ENCODE measurements at regions not wholly inside any gene's neighbourhood (a gene's known extent, or its start where the extent isn't known, plus 50 kb on each side); places are given as distances from the start of the nearest gene placed in this dataset.
"Not testable (repeated sequence)": the region's sequence is repeated elsewhere in the genome, so short reads cannot be mapped to it uniquely, and the experiment has no call there.

DNA sequence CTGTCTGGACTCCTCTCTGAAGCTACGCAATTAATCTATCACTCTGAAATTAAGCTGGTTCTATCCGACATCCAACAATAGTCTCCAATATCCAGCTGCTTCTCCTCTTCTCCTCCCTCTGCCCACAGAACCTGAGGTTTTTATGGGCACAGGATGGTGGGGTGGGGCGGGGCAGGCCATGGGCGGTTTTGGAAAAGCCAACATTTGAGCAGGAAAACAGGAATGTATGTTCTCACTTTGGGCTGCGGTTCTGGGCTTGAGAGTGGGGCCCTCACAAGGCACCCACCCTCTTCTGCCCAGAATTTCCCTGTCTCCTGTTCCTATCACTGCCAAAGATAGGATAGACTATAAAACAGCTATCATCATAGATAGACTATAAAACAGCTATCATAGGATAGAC, 1144.2 kb downstream of the EPHA7 start:
- no peak for DNase-seq

DNA sequence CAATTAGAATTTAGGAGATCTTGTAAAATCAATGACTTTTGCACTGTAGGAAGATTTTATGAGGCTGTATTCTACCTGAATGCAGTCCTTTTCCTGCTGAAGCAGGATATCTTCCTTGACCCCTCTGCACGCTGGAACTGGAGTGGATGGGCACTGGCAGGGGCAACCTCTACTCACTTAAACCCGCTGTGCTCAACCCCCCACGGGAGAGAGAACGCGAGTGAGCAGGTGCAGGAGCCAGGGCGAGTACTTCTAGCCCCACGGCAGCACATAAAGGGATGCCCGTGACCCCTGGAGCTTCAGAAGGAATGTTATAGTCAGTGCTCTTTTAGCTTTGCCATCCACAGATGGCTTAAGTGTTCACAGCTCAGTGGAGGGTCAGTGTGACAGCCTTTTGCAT, 1144.8 kb downstream of the EPHA7 start:
- no peak for DNase-seq

DNA sequence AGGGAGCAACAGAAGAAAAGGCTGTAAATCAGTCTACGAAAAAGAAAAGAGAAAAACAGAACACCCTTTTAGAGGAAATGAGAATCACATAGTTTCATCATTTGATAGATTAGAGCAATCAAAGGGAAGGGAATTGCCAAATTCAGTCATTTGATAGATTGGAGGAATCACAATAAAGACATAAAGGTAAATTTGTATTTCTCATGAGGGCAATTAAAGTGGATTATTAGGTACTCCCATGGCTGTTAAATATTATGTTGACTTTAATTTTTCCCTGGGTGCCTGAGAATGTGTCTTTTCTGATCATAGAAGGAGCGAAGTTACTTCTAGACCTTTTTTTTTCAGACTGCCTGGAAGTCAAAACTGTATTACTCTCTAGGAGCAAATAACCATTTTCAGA, 1145.7 kb downstream of the EPHA7 start:
- no peak for DNase-seq

DNA sequence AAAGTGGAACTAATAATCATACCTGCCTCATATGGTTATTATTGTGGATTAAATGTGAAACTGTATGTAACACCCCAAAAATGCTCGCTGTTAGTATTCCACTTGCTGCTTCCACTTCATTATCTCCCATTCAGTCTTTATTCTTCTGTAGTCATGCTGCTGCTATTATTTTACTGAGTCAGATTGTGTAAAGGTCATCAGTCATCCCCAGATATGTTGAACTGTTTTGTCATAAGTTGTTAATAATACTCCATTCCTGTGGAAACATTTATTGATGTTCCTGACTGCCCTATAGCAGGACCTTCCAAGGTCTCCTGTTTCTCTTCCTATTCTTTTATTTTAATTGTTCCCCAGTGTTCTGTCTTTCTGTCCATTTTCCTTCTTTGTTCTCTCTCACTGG, 1148.3 kb downstream of the EPHA7 start:
- no peak for DNase-seq

DNA sequence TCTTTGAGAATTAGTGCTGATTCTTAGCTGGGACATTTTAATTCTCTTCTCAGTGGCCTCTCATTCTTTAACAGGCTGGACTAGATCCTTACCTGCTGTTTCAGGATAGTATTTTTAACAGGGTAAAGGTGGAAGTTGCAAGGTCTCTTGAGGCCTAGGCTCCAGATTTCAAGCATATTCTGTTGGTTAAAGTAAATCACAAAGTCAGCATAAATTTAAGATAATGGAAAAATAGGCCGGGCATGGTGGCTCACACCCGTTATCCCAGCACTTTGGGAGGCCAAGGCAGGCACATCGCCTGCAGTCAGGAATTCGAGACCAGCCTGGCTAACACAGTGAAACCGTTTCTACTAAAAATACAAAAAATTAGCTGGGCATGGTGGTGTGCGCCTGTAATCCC, 1149.0 kb downstream of the EPHA7 start:
- DNase-seq, result no peak

DNA sequence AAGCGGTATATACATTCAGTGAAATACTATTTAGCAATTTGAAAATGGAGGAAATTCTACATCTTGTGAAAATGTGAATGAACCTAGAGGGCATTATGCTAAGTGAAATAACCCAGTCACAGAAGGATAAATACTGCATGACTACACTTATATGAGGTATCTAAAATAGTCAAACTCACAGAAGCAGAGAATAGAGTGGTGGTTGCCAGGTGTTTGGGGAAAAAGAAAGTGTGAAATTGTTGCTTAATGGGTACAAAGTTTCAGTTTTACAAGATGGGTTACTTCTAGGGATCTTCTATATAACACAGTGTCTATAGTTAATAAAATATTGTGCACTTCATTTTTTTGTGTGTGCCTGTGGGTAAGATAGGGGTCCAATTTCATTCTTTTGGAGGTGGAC, 1152.0 kb downstream of the EPHA7 start:
- DNase-seq, result no peak

DNA sequence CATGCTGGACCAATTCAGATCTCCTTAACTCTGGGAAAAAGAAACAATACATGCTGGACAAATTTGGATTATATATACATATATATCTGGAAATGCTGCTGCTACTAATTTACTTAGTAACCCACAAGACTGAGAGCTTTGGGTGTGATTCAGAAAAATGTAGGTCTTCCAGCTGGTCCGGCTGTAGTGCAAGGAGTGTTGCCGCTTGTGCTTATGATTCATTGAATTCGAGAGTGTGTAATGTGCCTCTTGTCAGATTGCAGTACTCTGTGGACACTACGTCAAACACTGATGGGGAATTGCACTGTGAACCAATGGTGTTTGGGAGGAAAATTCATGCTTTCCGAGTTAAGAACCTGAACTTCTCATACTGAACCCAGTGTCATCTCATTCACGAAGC, 1155.5 kb downstream of the EPHA7 start:
- DNase-seq, result no peak

DNA sequence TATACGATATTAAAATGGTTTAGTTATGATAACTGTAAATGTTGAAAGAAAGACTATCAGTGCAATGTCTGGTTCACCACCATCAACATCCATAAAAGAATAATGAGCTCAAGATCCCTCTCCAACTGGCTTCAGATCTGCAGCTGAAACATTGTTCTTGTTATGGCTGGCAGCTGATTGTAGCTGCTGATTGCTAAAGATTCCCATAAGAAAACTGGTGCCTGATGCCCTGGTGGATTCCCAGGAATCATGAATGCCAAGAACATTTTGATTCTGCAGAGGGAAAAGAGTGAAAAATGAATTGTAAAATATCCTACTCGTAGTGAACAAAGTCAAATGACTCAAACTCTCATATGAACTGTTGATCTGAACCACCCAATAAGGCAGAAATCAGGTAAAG, 1160.2 kb downstream of the EPHA7 start:
- DNase-seq, result no peak

DNA sequence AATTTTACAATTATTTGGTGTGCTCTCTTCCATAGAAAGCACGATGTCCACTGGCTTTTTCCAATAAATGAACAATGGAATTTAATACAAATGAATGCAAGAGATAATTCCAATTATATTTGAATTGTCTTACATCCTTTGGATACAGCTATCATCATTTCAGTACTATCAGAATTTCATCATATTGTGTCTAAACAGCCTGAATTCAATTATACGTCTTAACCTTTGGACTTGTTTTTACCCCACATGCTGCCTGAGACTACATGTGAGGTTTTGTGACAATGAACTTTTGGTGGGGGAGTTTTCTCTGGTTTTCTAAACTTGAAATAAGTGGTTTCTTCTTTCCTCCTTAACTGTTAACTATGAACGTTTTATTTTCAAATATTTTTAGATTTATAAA, 1176.0 kb downstream of the EPHA7 start:
- no peak for DNase-seq

DNA sequence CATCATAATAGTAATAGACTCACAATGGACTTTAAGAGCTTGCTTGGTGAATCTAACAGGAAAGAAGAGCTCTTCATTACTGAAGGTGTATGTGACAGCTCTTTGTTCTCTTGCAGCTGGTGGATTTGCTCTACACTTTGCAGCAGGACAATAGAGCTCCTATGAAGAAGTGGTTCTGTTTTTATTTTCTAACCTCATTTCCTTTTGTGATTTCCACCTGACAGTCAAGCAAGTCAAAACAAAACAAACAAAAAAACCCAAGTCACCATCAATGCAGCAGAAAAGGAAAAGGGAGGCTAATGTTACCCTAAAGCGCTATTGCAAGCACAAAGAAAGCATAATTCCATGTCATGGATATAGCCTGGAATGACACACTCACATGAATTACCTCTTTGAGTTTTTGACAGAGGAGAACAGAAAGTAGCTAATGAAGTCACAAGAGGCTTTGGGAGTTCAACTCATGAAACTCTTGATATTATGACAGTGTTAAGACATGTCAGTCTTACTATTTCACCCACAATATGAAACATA, 1188.1 kb downstream of the EPHA7 start:
- no peak for DNase-seq

DNA sequence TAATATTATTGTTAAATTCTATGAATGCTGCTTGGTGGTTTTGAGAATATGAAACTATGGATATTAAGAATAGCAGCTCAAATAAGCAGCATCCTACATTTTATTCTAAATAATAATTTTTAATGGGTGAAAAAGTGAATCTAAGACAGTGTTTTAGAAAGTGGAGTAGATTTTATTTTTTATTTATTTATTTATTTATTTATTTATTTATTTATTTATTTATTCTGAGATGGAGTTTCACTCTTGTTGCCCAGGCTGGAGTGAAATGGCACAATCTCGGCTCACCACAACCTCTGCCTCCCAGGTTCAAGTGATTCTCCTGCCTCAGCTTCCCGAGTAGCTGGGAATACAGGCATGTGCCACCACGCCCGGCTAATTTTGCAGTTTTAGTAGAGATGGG, 1199.4 kb downstream of the EPHA7 start:
- not testable (repeated sequence) for DNase-seq

DNA sequence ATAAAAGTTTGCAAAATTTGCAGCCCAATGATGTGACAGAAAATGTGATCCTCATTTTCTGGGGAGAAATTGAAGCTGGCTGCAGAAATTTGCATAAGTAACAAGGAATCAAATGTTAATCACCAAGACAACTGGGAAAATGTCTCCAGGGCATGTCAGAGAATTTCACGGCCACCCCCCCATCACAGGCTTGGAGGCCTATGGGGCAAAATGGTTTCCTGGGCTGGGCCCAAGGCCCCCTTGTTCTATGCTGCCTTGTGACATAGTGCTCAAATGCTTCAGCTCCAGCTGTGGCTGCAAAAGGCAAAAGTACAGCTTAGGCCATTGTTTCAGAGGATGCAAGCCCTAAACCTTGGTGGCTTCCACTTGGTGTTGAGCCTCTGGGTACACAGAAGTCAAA, 1202.6 kb downstream of the EPHA7 start:
- DNase-seq, result no peak

DNA sequence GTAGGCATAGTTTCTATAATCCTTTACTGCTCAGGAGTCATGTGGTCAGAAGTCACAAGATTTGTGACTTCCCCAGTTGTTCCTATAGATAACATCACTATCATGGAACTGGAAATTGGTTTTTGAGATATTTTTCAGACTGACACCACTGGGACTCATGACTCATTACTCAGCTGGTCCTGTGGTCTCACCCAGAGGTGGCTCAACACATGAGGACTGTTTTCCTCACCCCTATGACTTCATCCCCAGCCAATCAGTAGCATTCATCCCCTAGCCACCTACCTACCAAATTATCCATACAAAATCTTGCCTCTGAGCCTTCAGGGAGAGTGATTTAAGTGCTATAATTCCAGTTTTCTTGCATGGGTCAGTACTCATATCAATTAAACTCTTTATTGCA, 1217.7 kb downstream of the EPHA7 start:
- DNase-seq, result no peak

DNA sequence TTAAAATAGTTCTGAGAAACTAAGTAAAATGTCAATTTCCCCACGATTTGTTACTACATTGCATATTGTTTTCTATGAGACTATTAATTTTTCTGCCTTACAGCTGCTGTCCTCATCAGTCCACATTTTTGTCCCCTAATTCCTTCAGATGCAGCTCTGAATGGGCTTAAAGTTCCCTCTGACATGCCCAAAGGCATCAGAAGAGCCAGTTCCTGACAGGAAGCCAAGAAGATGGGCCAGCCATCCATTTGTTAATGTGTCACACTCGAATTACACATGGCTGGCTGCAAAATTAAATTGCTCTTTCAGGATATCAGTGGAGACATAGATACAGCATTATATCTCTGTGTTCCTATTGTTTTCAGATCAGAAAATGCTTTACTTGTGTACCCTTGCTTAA, 1223.0 kb downstream of the EPHA7 start:
- DNase-seq, result no peak

DNA sequence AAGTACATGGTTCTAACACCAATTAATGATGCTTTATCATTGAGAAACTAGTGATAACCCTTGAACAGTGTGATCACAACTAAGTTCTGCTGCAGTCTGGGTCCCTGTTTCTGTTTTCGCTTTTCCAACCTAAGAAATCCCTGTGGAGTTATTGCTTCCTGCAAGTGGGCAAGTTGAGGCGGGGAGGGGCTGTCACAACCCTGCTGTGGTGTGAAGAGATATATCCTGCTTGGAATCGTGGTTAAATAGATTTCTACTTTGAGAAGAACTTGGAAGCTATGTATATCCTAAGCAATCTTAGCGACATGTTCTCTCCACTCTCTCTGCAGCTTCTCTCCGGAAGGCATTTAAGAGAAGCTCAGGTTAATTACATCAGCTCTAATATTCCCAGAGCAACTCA, 1223.6 kb downstream of the EPHA7 start:
- no peak for DNase-seq

DNA sequence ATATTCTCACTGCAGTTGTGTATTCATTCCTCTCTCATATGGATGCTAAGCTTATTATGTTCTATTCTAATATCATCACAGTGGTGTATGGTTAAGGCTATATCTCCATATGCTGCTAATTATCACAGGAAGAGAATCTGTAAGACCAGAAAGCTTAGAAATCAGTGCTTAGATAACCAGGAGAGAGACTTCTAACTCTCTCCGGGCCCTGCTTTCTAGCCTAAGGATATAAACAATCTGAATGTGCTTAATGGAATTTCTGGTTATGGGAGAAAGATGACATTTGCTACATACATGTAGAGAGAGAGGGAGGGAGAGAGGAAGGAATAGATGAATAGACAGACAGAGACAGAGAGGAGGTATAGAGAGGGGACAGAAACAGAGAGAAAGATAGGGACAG, 1231.3 kb downstream of the EPHA7 start:
- DNase-seq, result no peak

DNA sequence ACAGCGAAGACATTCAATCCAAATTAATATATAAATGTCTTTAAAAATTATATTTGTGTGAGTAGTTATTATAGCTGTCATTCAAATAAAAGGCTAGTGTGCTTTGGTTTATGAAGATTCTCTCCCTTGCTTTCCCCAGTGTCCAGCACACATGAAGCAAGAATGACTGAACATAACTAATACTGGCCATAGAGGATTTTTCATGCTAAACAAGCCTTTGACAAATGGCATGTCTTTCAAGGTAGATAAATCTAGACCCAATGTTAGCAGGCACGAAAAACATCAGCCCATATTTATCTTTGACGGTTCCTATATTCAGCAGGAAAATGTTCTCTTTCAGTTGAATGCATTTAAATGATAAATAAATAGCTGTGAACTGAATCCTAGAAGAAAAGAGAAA, 1234.4 kb downstream of the EPHA7 start:
- DNase-seq, result no peak

DNA sequence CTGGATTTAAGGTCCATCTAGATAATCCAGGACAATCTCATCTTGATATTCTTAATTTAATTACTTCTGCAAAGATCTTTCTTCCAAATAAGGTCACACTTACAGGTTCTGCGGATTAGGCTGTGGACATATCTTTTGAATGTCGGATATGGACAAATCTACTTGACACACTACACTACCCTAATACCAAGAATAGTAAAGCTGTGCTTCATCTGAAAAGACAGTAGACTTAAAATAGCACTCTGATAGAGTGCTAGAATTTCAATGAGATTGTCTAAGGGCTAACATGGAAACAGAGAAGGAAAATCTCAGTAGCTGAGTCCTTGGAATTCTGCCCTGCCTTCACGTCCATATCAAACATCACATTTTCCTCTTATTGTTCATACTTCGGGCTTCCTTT, 1238.0 kb downstream of the EPHA7 start:
- DNase-seq, result no peak

DNA sequence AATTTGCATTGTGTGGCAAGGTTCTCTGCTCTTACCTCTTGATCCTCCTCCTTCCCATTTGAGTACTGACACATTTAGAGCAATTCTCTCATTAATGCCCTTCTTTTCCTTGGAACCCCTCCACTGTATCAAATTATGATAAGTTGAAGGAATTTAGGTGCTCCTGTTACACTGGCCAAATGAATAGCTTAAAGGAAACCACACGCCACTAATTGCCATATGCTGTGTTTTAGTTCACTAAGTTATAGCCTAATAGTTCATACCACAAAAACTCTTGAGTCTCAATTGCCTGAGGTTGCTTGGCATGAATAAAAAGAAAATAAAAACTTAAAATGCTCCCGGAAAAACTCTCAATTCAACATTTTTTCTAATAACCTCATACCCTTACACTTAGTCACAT, 1239.3 kb downstream of the EPHA7 start:
- no peak for DNase-seq

DNA sequence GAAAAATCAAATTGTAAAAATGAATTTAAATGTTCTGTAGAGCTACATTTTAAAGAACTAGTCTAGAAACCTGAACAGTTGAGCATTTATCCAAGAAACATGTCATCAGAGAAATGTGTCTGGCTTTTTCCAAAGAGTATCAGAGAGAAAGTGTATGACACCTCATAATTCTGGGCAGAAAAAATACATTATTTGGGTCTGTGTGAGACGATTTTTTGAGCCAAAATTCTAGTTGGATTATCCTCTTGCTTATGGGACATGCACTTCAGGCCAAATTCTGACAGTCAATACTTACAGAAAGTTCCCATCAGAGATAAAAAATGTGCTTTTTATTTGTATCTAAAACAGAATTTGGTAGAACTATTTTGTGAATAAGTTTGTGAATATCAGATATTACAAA, 1242.7 kb downstream of the EPHA7 start:
- DNase-seq, result peak; percentile 80

DNA sequence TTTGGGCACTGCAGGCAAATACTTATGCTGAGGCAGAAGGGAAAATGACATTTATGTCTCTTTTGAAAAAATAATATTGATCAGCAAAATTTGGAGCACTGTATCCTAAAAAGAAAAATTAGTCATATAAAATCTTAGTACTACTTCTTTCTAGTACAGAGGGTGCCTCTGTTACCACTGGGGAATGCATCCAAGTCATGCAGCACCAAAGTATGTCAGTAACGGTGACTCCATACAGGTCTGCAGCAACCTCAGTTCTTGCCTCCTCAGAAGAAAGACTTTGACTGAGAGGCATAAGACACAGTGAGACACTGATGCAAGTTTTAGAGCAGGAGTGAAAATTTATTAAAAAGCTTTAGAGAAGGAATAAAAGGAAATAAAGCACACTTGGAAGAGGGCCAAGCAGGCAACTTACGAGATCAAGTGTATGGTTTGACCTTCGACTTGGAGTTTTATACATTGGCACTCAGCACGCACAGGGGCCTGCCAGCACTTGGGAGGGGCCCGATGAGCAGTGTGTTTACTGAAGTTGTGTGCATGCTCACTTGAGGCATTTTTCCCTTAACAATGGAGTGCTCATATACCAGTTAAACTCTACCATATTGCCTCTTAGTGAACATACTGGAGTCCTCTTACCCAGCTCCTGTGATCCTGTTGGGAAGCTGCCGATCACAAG, 1244.8 kb downstream of the EPHA7 start:
- DNase-seq, result no peak

DNA sequence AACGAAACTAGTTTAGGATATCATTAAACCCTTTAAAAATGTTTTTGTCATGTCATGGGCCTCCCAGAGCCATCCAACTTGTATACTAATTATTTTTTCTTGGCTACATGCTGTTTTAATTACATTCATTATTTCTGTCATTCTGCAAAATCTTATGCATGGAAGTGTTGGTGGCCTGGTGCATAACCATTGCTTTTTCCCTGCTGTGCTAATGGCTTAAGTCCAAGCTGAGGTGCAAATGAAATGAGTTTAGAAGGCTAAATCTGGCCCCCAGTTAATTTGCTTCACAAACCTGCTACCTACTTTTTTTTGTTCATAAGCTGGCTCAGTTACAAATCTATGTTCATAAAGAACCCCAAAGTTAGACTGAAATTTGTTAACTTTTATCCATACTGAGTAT, 1249.9 kb downstream of the EPHA7 start:
- no peak for DNase-seq

DNA sequence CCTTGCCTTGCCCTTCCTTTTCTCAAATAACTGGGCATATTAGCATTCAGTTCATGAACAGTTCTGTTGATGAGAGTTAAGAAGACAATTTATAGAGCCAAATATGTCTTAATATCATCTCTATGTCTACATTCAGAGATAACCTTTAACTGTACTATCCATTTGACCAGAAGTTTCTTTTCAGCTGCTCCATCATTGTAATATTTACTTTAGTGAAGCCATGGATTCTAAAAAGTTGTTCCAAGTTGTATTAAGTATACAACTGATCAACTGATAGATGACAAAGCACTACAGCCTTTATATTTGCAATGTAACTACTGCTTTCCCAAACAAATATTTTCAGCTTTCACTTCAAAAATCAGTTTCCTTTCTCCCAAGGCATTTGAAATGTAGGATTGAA, 1252.7 kb downstream of the EPHA7 start:
- no peak for DNase-seq

DNA sequence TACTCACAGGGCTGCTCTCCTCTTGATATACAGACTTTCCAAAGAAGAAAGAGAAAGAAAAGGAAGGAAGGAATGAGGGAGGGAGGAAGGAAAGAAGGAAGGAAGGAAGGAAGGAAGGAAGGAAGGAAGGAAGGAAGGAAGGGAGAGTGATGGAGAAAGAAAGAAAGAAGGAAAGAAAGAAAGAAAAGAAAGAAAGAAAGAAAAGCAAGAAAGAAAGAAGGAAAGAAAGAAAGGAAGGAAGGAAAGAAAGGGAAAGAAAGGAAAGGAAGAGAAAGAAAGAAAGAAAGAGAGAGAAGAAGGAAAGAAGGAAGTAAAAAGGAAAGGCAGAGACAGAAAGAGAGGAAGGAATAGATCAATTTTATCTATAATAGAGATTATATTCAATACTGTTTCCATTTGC, 1257.4 kb downstream of the EPHA7 start:
- no peak for DNase-seq

DNA sequence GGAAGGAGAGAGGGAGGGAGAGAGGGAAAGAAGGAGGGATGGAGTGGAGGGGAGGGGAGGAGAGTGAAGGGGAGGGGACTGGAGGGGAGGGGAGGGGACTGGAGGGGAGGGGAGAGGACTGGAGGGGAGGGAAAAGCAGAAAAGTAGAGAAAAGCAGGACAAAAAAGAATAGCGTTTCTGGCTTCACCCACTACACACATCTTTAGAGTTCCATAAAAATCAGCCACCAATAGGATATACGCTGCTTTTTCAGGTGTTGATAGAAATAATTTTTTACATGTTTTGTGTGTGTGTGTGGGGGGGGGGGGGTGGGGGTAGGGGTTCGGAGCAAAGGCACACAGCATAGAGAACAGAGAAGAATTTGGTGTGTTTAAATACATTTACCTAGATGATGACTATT, 1259.1 kb downstream of the EPHA7 start:
- DNase-seq, result no peak

Measured in muscle of arm (tissue), 1 donor.